Neural crest cell (in vitro differentiated cells): ENCODE measurements at regions not wholly inside any gene's neighbourhood (a gene's known extent, or its start where the extent isn't known, plus 50 kb on each side); places are given as distances from the start of the nearest gene placed in this dataset.

Experiments
- DNase-seq: peaks from one replicate; pipeline ENCODE4 v3.0.0; 2021; ENCODE audit warnings: low read depth, mixed read lengths, low spot score
- H3K27ac Mint-ChIP-seq: one replicate; pipeline ENCODE4 v1.8.0; 2021; ENCODE audit warnings: mild to moderate bottlenecking, mixed read lengths; ENCODE audit not compliant: unreplicated experiment
- H3K27me3 Mint-ChIP-seq: 2 replicates; pipeline ENCODE4 v1.8.0; 2021; ENCODE audit warnings: low read depth, mild to moderate bottlenecking, mixed read lengths
- H3K36me3 Mint-ChIP-seq: 2 replicates; pipeline ENCODE4 v1.8.0; 2021; ENCODE audit warnings: low read depth, mild to moderate bottlenecking, mixed read lengths
- H3K4me1 Mint-ChIP-seq: 2 replicates; pipeline ENCODE4 v1.8.0; 2021; ENCODE audit warnings: mixed read lengths
- H3K4me3 Mint-ChIP-seq: one replicate; pipeline ENCODE4 v1.8.0; 2021; ENCODE audit warnings: mild to moderate bottlenecking, mixed read lengths
- H3K9me3 Mint-ChIP-seq: 2 replicates; pipeline ENCODE4 v1.8.0; 2021; ENCODE audit warnings: mixed read lengths
- CTCF ChIP-seq: fragments of 200-600 bp; sonication (generic); conservative IDR thresholded peaks from 2 replicates; pipeline ENCODE4 v1.5.0; 2021; ENCODE audit warnings: antibody characterized with exemption, mild to moderate bottlenecking

GRCh38 chr18:38067821-38068220, 502.2 kb upstream of the CELF4 start:
- Mint-ChIP-seq H3K27ac (no peak overlapping the region), H3K4me3 (no peak overlapping the region), H3K36me3 (no peaks in the 10 kb centered on the region), H3K4me1 (no peaks in the 10 kb centered on the region), H3K27me3 (no peaks in the 10 kb centered on the region), H3K9me3 (no peaks in the 10 kb centered on the region)
- no peak for TF ChIP-seq CTCF
- no peak for DNase-seq

GRCh38 chr18:38067086-38067485, 501.5 kb upstream of the CELF4 start:
- Mint-ChIP-seq H3K27ac (no peak overlapping the region), H3K4me3 (no peak overlapping the region), H3K27me3 (no peaks in the 10 kb centered on the region), H3K9me3 (no peaks in the 10 kb centered on the region), H3K36me3 (no peaks in the 10 kb centered on the region), H3K4me1 (no peaks in the 10 kb centered on the region)
- no peak for TF ChIP-seq CTCF
- no peak for DNase-seq

- DNase-seq, result no peak
- TF ChIP-seq CTCF, result no peak
- H3K9me3 Mint-ChIP-seq, result no peaks in the 10 kb centered on the region
- no peak overlapping the region for H3K27ac Mint-ChIP-seq
- no peaks in the 10 kb centered on the region for H3K27me3 Mint-ChIP-seq
- no peaks in the 10 kb centered on the region for H3K36me3 Mint-ChIP-seq
- H3K4me3 Mint-ChIP-seq, result no peak overlapping the region
- H3K4me1 Mint-ChIP-seq, result no peaks in the 10 kb centered on the region
These were observed 487.4 kb upstream of the CELF4 start for GRCh38 chr18:38052879-38053590.

- Mint-ChIP-seq H3K4me1 (no peaks in the 10 kb centered on the region), H3K9me3 (no peaks in the 10 kb centered on the region), H3K27me3 (no peaks in the 10 kb centered on the region), H3K4me3 (no peak overlapping the region), H3K27ac (no peak overlapping the region), H3K36me3 (no peaks in the 10 kb centered on the region)
- DNase-seq, result no peak
- TF ChIP-seq CTCF, result no peak
These were observed 482.2 kb upstream of the CELF4 start for GRCh38 chr18:38047820-38048219.

- TF ChIP-seq CTCF, result no peak
- no peaks in the 10 kb centered on the region for H3K27me3 Mint-ChIP-seq
- DNase-seq, result no peak
- H3K4me3 Mint-ChIP-seq, result no peak overlapping the region
- H3K9me3 Mint-ChIP-seq, result no peaks in the 10 kb centered on the region
- no peaks in the 10 kb centered on the region for H3K36me3 Mint-ChIP-seq
- no peak overlapping the region for H3K27ac Mint-ChIP-seq
- peaks cover 5% of the 10 kb centered on the region for H3K4me1 Mint-ChIP-seq
These were observed 481.1 kb upstream of the CELF4 start for GRCh38 chr18:38046651-38047050.
